ENCODE measurements at regions not wholly inside any gene's neighbourhood (a gene's known extent, or its start where the extent isn't known, plus 50 kb on each side); places are given as distances from the start of the nearest gene placed in this dataset.

DNA sequence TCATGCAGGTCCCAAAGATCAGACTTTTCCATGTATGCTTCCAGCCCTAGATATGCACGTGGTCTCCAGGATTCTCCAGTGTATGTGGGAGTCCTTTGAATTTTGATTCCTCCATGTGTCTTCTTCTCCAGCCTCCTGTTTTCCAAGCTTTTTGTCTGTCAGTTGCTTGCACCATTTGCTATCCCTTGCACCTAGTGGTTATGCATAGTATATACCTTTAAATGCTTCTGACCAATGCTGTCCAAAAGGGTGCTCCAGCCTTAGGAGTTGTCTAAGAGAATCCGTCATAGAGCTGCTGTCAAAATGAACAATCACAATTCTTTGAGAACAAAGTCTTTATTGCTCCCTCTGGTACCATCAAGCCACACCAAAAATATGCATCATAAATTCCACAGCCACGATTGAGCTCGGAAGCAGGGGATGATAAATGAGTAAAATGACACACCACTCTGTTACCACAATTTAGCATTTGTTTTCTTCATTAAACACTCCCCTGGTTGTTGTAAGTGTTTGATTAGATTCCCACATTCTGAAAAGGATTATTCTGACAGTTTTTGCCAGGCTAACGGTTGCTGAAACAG is 706.2 kb upstream of the GJE1 start:
- TF ChIP-seq, protein P1, sequence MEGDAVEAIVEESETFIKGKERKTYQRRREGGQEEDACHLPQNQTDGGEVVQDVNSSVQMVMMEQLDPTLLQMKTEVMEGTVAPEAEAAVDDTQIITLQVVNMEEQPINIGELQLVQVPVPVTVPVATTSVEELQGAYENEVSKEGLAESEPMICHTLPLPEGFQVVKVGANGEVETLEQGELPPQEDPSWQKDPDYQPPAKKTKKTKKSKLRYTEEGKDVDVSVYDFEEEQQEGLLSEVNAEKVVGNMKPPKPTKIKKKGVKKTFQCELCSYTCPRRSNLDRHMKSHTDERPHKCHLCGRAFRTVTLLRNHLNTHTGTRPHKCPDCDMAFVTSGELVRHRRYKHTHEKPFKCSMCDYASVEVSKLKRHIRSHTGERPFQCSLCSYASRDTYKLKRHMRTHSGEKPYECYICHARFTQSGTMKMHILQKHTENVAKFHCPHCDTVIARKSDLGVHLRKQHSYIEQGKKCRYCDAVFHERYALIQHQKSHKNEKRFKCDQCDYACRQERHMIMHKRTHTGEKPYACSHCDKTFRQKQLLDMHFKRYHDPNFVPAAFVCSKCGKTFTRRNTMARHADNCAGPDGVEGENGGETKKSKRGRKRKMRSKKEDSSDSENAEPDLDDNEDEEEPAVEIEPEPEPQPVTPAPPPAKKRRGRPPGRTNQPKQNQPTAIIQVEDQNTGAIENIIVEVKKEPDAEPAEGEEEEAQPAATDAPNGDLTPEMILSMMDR (IDR thresholded peaks at IDR 0.05; ENCODE audit: insufficient read depth, low read depth, low read length), result no peak
- TF ChIP-seq EZH2 (IDR thresholded peaks at IDR 0.05; ENCODE audit: insufficient read depth, low read length), result no peak
